ENCODE measurements at regions not wholly inside any gene's neighbourhood (a gene's known extent, or its start where the extent isn't known, plus 50 kb on each side); places are given as distances from the start of the nearest gene placed in this dataset.
"Not testable (repeated sequence)": the region's sequence is repeated elsewhere in the genome, so short reads cannot be mapped to it uniquely, and the experiment has no call there.

- no peaks in the 10 kb centered on the region for H3K27me3 ChIP-seq (ENCODE audit: low read length)
- no peaks in the 10 kb centered on the region for H3K79me2 ChIP-seq (ENCODE audit: low read length)
- no peak overlapping the region for H3K4me2 ChIP-seq (ENCODE audit: low read depth, low read length, poor library complexity, severe bottlenecking)
- H4K20me1 ChIP-seq (ENCODE audit: insufficient read depth, low read depth, low read length), result no peaks in the 10 kb centered on the region
- no peak overlapping the region for H3K9ac ChIP-seq (ENCODE audit: low read length)
- H3K9me3 ChIP-seq (ENCODE audit: low read length), result no peaks in the 10 kb centered on the region
- H2AFZ ChIP-seq (ENCODE audit: low read length), result no peak overlapping the region
- H3K36me3 ChIP-seq (ENCODE audit: insufficient read depth, low read length), result no peaks in the 10 kb centered on the region
- H3K27ac ChIP-seq (ENCODE audit: low read length), result no peak overlapping the region
- DNase-seq, result peak; percentile 66
- H3K4me3 ChIP-seq (ENCODE audit: low read length), result no peak overlapping the region
- H3K9me2 ChIP-seq (replicated peaks; ENCODE audit: insufficient read depth, low read length), result no peaks in the 10 kb centered on the region
- H3K4me1 ChIP-seq (ENCODE audit: low read length), result peaks cover 31% of the 10 kb centered on the region
Observed at GRCh38 chr20:43404878-43405277, 52.8 kb upstream of the SRSF6 start.

- H3K9me2 ChIP-seq (replicated peaks; ENCODE audit: insufficient read depth, low read length); H3K4me1 ChIP-seq (ENCODE audit: low read length); H3K9me3 ChIP-seq (ENCODE audit: low read length); H3K36me3 ChIP-seq (ENCODE audit: insufficient read depth, low read length); H3K9ac ChIP-seq (ENCODE audit: low read length); H2AFZ ChIP-seq (ENCODE audit: low read length); H3K4me2 ChIP-seq (ENCODE audit: low read depth, low read length, poor library complexity, severe bottlenecking); H3K27me3 ChIP-seq (ENCODE audit: low read length); H4K20me1 ChIP-seq (ENCODE audit: insufficient read depth, low read depth, low read length); H3K79me2 ChIP-seq (ENCODE audit: low read length); H3K4me3 ChIP-seq (ENCODE audit: low read length); DNase-seq; H3K27ac ChIP-seq (ENCODE audit: low read length): not testable (repeated sequence)
Observed at GRCh38 chr20:43400882-43401281, 56.8 kb upstream of the SRSF6 start.

GRCh38 chr20:43398676-43399324 is 58.9 kb upstream of the SRSF6 start:
- no peaks in the 10 kb centered on the region for H3K79me2 ChIP-seq (ENCODE audit: low read length)
- no peaks in the 10 kb centered on the region for H3K27me3 ChIP-seq (ENCODE audit: low read length)
- H3K9ac ChIP-seq (ENCODE audit: low read length), result no peak overlapping the region
- H3K27ac ChIP-seq (ENCODE audit: low read length), result no peak overlapping the region
- no peaks in the 10 kb centered on the region for H3K36me3 ChIP-seq (ENCODE audit: insufficient read depth, low read length)
- no peaks in the 10 kb centered on the region for H3K4me1 ChIP-seq (ENCODE audit: low read length)
- H3K9me2 ChIP-seq (replicated peaks; ENCODE audit: insufficient read depth, low read length), result no peaks in the 10 kb centered on the region
- H3K9me3 ChIP-seq (ENCODE audit: low read length), result no peaks in the 10 kb centered on the region
- no peak overlapping the region for H3K4me3 ChIP-seq (ENCODE audit: low read length)
- H3K4me2 ChIP-seq (ENCODE audit: low read depth, low read length, poor library complexity, severe bottlenecking), result no peak overlapping the region
- no peak overlapping the region for H2AFZ ChIP-seq (ENCODE audit: low read length)
- no peaks in the 10 kb centered on the region for H4K20me1 ChIP-seq (ENCODE audit: insufficient read depth, low read depth, low read length)
- no peak for DNase-seq

- Histone ChIP-seq H3K4me2 (ENCODE audit: low read depth, low read length, poor library complexity, severe bottlenecking) (no peak overlapping the region), H3K27ac (ENCODE audit: low read length) (no peak overlapping the region), H3K27me3 (ENCODE audit: low read length) (no peaks in the 10 kb centered on the region), H4K20me1 (ENCODE audit: insufficient read depth, low read depth, low read length) (no peaks in the 10 kb centered on the region), H3K36me3 (ENCODE audit: insufficient read depth, low read length) (no peaks in the 10 kb centered on the region), H3K4me1 (ENCODE audit: low read length) (no peaks in the 10 kb centered on the region), H3K79me2 (ENCODE audit: low read length) (no peaks in the 10 kb centered on the region), H3K9me2 (replicated peaks; ENCODE audit: insufficient read depth, low read length) (no peaks in the 10 kb centered on the region), H3K4me3 (ENCODE audit: low read length) (no peak overlapping the region), H3K9me3 (ENCODE audit: low read length) (no peaks in the 10 kb centered on the region), H2AFZ (ENCODE audit: low read length) (no peak overlapping the region), H3K9ac (ENCODE audit: low read length) (no peak overlapping the region)
- DNase-seq, result no peak
Observed at GRCh38 chr20:43397147-43397546, 60.5 kb upstream of the SRSF6 start.

- no peak overlapping the region for H3K9ac ChIP-seq (ENCODE audit: low read length)
- no peak overlapping the region for H3K4me2 ChIP-seq (ENCODE audit: low read depth, low read length, poor library complexity, severe bottlenecking)
- no peaks in the 10 kb centered on the region for H3K9me3 ChIP-seq (ENCODE audit: low read length)
- no peaks in the 10 kb centered on the region for H3K27me3 ChIP-seq (ENCODE audit: low read length)
- H3K4me1 ChIP-seq (ENCODE audit: low read length), result no peaks in the 10 kb centered on the region
- no peaks in the 10 kb centered on the region for H3K9me2 ChIP-seq (replicated peaks; ENCODE audit: insufficient read depth, low read length)
- no peak overlapping the region for H3K4me3 ChIP-seq (ENCODE audit: low read length)
- H2AFZ ChIP-seq (ENCODE audit: low read length), result no peak overlapping the region
- H3K79me2 ChIP-seq (ENCODE audit: low read length), result no peaks in the 10 kb centered on the region
- H4K20me1 ChIP-seq (ENCODE audit: insufficient read depth, low read depth, low read length), result no peaks in the 10 kb centered on the region
- H3K27ac ChIP-seq (ENCODE audit: low read length), result no peak overlapping the region
- H3K36me3 ChIP-seq (ENCODE audit: insufficient read depth, low read length), result no peaks in the 10 kb centered on the region
- no peak for DNase-seq
Observed at GRCh38 chr20:43393052-43393451, 64.6 kb upstream of the SRSF6 start.

GRCh38 chr20:43392561-43392960 is 65.1 kb upstream of the SRSF6 start:
- no peaks in the 10 kb centered on the region for H4K20me1 ChIP-seq (ENCODE audit: insufficient read depth, low read depth, low read length)
- H3K9me2 ChIP-seq (replicated peaks; ENCODE audit: insufficient read depth, low read length), result no peaks in the 10 kb centered on the region
- H3K27me3 ChIP-seq (ENCODE audit: low read length), result no peaks in the 10 kb centered on the region
- H3K9ac ChIP-seq (ENCODE audit: low read length), result no peak overlapping the region
- DNase-seq, result no peak
- H3K27ac ChIP-seq (ENCODE audit: low read length), result no peak overlapping the region
- no peaks in the 10 kb centered on the region for H3K4me1 ChIP-seq (ENCODE audit: low read length)
- no peak overlapping the region for H2AFZ ChIP-seq (ENCODE audit: low read length)
- H3K9me3 ChIP-seq (ENCODE audit: low read length), result no peaks in the 10 kb centered on the region
- H3K36me3 ChIP-seq (ENCODE audit: insufficient read depth, low read length), result no peaks in the 10 kb centered on the region
- H3K4me3 ChIP-seq (ENCODE audit: low read length), result no peak overlapping the region
- no peak overlapping the region for H3K4me2 ChIP-seq (ENCODE audit: low read depth, low read length, poor library complexity, severe bottlenecking)
- H3K79me2 ChIP-seq (ENCODE audit: low read length), result no peaks in the 10 kb centered on the region

GRCh38 chr20:43389839-43390626 is 67.7 kb upstream of the SRSF6 start:
- Histone ChIP-seq H3K4me2 (ENCODE audit: low read depth, low read length, poor library complexity, severe bottlenecking) (no peak overlapping the region), H3K9me2 (replicated peaks; ENCODE audit: insufficient read depth, low read length) (no peaks in the 10 kb centered on the region), H3K4me3 (ENCODE audit: low read length) (no peak overlapping the region), H3K27ac (ENCODE audit: low read length) (no peak overlapping the region), H3K4me1 (ENCODE audit: low read length) (0 out of 2 replicates have a peak, but pooled peaks cover 2% of the 10 kb centered on the region), H3K79me2 (ENCODE audit: low read length) (no peaks in the 10 kb centered on the region), H3K9ac (ENCODE audit: low read length) (no peak overlapping the region), H4K20me1 (ENCODE audit: insufficient read depth, low read depth, low read length) (no peaks in the 10 kb centered on the region), H3K27me3 (ENCODE audit: low read length) (no peaks in the 10 kb centered on the region), H2AFZ (ENCODE audit: low read length) (no peak overlapping the region), H3K9me3 (ENCODE audit: low read length) (no peaks in the 10 kb centered on the region), H3K36me3 (ENCODE audit: insufficient read depth, low read length) (no peaks in the 10 kb centered on the region)
- DNase-seq, result peak; percentile 68

GRCh38 chr20:43389211-43389610 is 68.5 kb upstream of the SRSF6 start:
- DNase-seq, result no peak
- Histone ChIP-seq H3K9ac (ENCODE audit: low read length) (no peak overlapping the region), H3K27me3 (ENCODE audit: low read length) (no peaks in the 10 kb centered on the region), H3K4me2 (ENCODE audit: low read depth, low read length, poor library complexity, severe bottlenecking) (no peak overlapping the region), H3K9me3 (ENCODE audit: low read length) (no peaks in the 10 kb centered on the region), H3K4me1 (ENCODE audit: low read length) (0 out of 2 replicates have a peak, but pooled peaks cover 2% of the 10 kb centered on the region), H3K79me2 (ENCODE audit: low read length) (no peaks in the 10 kb centered on the region), H2AFZ (ENCODE audit: low read length) (no peak overlapping the region), H3K27ac (ENCODE audit: low read length) (no peak overlapping the region), H3K36me3 (ENCODE audit: insufficient read depth, low read length) (no peaks in the 10 kb centered on the region), H4K20me1 (ENCODE audit: insufficient read depth, low read depth, low read length) (no peaks in the 10 kb centered on the region), H3K4me3 (ENCODE audit: low read length) (no peak overlapping the region), H3K9me2 (replicated peaks; ENCODE audit: insufficient read depth, low read length) (no peaks in the 10 kb centered on the region)

Data from Karpas-422 (cell line).